ENCODE measurements at regions not wholly inside any gene's neighbourhood (a gene's known extent, or its start where the extent isn't known, plus 50 kb on each side); places are given as distances from the start of the nearest gene placed in this dataset.

- no peak for DNase-seq (ENCODE audit: low spot score)
Measured at GRCh38 chr6:15904651-15905376, 224.1 kb upstream of the MYLIP start.

GRCh38 chr6:15901141-15902115 lies 227.5 kb upstream of the MYLIP start:
- no peak for DNase-seq (ENCODE audit: low spot score)
- H3K27ac ChIP-seq, result no peak overlapping the region

More at GRCh38 chr6:15904651-15905376, 224.1 kb upstream of the MYLIP start:
- Histone ChIP-seq H3K4me1 (replicated peaks) (no peaks in the 10 kb centered on the region), H3K27me3 (replicated peaks; ENCODE audit: insufficient read depth) (no peaks in the 10 kb centered on the region), H3K9me3 (no peaks in the 10 kb centered on the region), H3K36me3 (no peaks in the 10 kb centered on the region), H3K27ac (no peak overlapping the region), H3K4me3 (no peak overlapping the region)
- TF ChIP-seq POLR2A (IDR thresholded peaks at IDR 0.05) (no peak), CTCF (IDR thresholded peaks at IDR 0.05) (no peak)
- intact Hi-C loops (cut with DNase I), result no loop called here
- WGBS, result 90% methylated on average over 6 of the region's 6 CpGs

GRCh38 chr6:15898693-15899092 lies 230.2 kb upstream of the MYLIP start:
- WGBS, result 0% methylated on average over 1 of the region's 1 CpG
- no peak overlapping the region for H3K27ac ChIP-seq
- no peaks in the 10 kb centered on the region for H3K4me1 ChIP-seq (replicated peaks)
- H3K36me3 ChIP-seq, result no peaks in the 10 kb centered on the region
- no peak overlapping the region for H3K4me3 ChIP-seq
- H3K9me3 ChIP-seq, result no peaks in the 10 kb centered on the region
- H3K27me3 ChIP-seq (replicated peaks; ENCODE audit: insufficient read depth), result no peaks in the 10 kb centered on the region
- TF ChIP-seq CTCF (IDR thresholded peaks at IDR 0.05), result no peak
- no peak for TF ChIP-seq POLR2A (IDR thresholded peaks at IDR 0.05)
- no peak for TF ChIP-seq POLR2AphosphoS5 (IDR thresholded peaks at IDR 0.05)
- DNase-seq (ENCODE audit: low spot score), result no peak
- intact Hi-C loops (cut with DNase I), result no loop called here

More at GRCh38 chr6:15901141-15902115, 227.5 kb upstream of the MYLIP start:
- intact Hi-C loops (cut with DNase I), result no loop called here
- 51% methylated on average over 13 of the region's 13 CpGs for WGBS
- TF ChIP-seq POLR2AphosphoS5 (IDR thresholded peaks at IDR 0.05) (no peak), CTCF (IDR thresholded peaks at IDR 0.05) (no peak), POLR2A (IDR thresholded peaks at IDR 0.05) (no peak)
- Histone ChIP-seq H3K4me1 (replicated peaks) (no peaks in the 10 kb centered on the region), H3K4me3 (no peak overlapping the region), H3K9me3 (no peaks in the 10 kb centered on the region), H3K27me3 (replicated peaks; ENCODE audit: insufficient read depth) (no peaks in the 10 kb centered on the region), H3K36me3 (no peaks in the 10 kb centered on the region)

GRCh38 chr6:15897063-15897876 lies 231.6 kb upstream of the MYLIP start:
- no peak overlapping the region for H3K4me3 ChIP-seq
- intact Hi-C loops (cut with DNase I), result no loop called here
- H3K27ac ChIP-seq, result no peak overlapping the region
- H3K36me3 ChIP-seq, result no peaks in the 10 kb centered on the region
- no peaks in the 10 kb centered on the region for H3K27me3 ChIP-seq (replicated peaks; ENCODE audit: insufficient read depth)
- no peaks in the 10 kb centered on the region for H3K4me1 ChIP-seq (replicated peaks)
- TF ChIP-seq POLR2AphosphoS5 (IDR thresholded peaks at IDR 0.05), result no peak
- no peak for TF ChIP-seq POLR2A (IDR thresholded peaks at IDR 0.05)
- no peak for TF ChIP-seq CTCF (IDR thresholded peaks at IDR 0.05)
- 47% methylated on average over 8 of the region's 8 CpGs for WGBS
- no peak for DNase-seq (ENCODE audit: low spot score)
- H3K9me3 ChIP-seq, result no peaks in the 10 kb centered on the region

All from prostate gland (tissue), 2 donors.